Activated T-helper 9 cell treated with anti-CD3 and anti-CD28 coated beads, Interleukin-2, amount 50 U/mL, for 16 hours (primary cell): ENCODE measurements at regions not wholly inside any gene's neighbourhood (a gene's known extent, or its start where the extent isn't known, plus 50 kb on each side); places are given as distances from the start of the nearest gene placed in this dataset.

ENCODE experiments used
- DNase-seq: peaks from one replicate; pipeline ENCODE4 v3.0.0-alpha.2; 2020; ENCODE audit warnings: low read depth

GRCh38 chr10:1882180-1882579 is 144.9 kb upstream of the ADARB2 start:
- DNase-seq, result no peak

- no peak for DNase-seq
Observed at GRCh38 chr10:1881636-1882035, 144.3 kb upstream of the ADARB2 start.

- DNase-seq, result no peak
Observed at GRCh38 chr10:1874533-1874932, 137.2 kb upstream of the ADARB2 start.

GRCh38 chr10:1873661-1874315 is 136.5 kb upstream of the ADARB2 start:
- DNase-seq, result no peak

GRCh38 chr10:1872151-1872726 is 134.9 kb upstream of the ADARB2 start:
- no peak for DNase-seq

- no peak for DNase-seq
Observed at GRCh38 chr10:1870491-1870890, 133.2 kb upstream of the ADARB2 start.

- no peak for DNase-seq
Observed at GRCh38 chr10:1869861-1870260, 132.5 kb upstream of the ADARB2 start.

- no peak for DNase-seq
Observed at GRCh38 chr10:1860351-1860750, 123.0 kb upstream of the ADARB2 start.

- DNase-seq, result no peak
Observed at GRCh38 chr10:1858547-1858946, 121.2 kb upstream of the ADARB2 start.

GRCh38 chr10:1858048-1858447 is 120.7 kb upstream of the ADARB2 start:
- no peak for DNase-seq

GRCh38 chr10:1855911-1856310 is 118.6 kb upstream of the ADARB2 start:
- no peak for DNase-seq

- no peak for DNase-seq
Observed at GRCh38 chr10:1854271-1854670, 116.9 kb upstream of the ADARB2 start.

- no peak for DNase-seq
Observed at GRCh38 chr10:1853801-1854200, 116.5 kb upstream of the ADARB2 start.

- DNase-seq, result no peak
Observed at GRCh38 chr10:1852841-1853240, 115.5 kb upstream of the ADARB2 start.

GRCh38 chr10:1851762-1852161 is 114.4 kb upstream of the ADARB2 start:
- DNase-seq, result no peak

- no peak for DNase-seq
Observed at GRCh38 chr10:1850971-1851527, 113.7 kb upstream of the ADARB2 start.

GRCh38 chr10:1847361-1847760 is 110.0 kb upstream of the ADARB2 start:
- no peak for DNase-seq

GRCh38 chr10:1846032-1846431 is 108.7 kb upstream of the ADARB2 start:
- no peak for DNase-seq

- no peak for DNase-seq
Observed at GRCh38 chr10:1841759-1842158, 104.4 kb upstream of the ADARB2 start.

- no peak for DNase-seq
Observed at GRCh38 chr10:1829712-1830111, 92.4 kb upstream of the ADARB2 start.

- no peak for DNase-seq
Observed at GRCh38 chr10:1824928-1825327, 87.6 kb upstream of the ADARB2 start.

- DNase-seq, result no peak
Observed at GRCh38 chr10:1814556-1814955, 77.2 kb upstream of the ADARB2 start.

GRCh38 chr10:1809139-1809741 is 71.9 kb upstream of the ADARB2 start:
- DNase-seq, result no peak

GRCh38 chr10:1807924-1808323 is 70.6 kb upstream of the ADARB2 start:
- DNase-seq, result no peak
